ENCODE measurements at regions not wholly inside any gene's neighbourhood (a gene's known extent, or its start where the extent isn't known, plus 50 kb on each side); places are given as distances from the start of the nearest gene placed in this dataset.

GRCh38 chr1:34547046-34547674, 207.7 kb upstream of the GJB5 start:
- TF ChIP-seq CTCF (IDR thresholded peaks at IDR 0.05) = no peak
- TF ChIP-seq EZH2 (IDR thresholded peaks at IDR 0.05; ENCODE audit: borderline replicate concordance, insufficient read depth, low read depth, low read length, poor library complexity, severe bottlenecking) = no peak

All from B cell (primary cell).